Small intestine (tissue), 7 donors: ENCODE measurements at regions not wholly inside any gene's neighbourhood (a gene's known extent, or its start where the extent isn't known, plus 50 kb on each side); places are given as distances from the start of the nearest gene placed in this dataset.
A peak's percentile ranks its signal among the peaks of the same experiment; 100 is the strongest.

Experiments used
- DNase-seq, 2 donors: peaks; one replicate each; pipeline versions ENCODE4 v3.0.0 to v3.0.0-alpha.2; 2013
- FAIRE-seq: peaks from 2 replicates; lab custom pipeline; 2012; peaks lifted over from hg19 to GRCh38; lab: Jason Lieb, UNC
- H3K27ac ChIP-seq, 3 donors: one replicate each; pipeline ENCODE4 v1.5.1; 2013; ENCODE audit warnings: low read length in 2 of 3, mild to moderate bottlenecking in 2 of 3, control low read depth in 1 of 3, inconsistent platforms in 1 of 3, low read depth in 1 of 3, moderate library complexity in 1 of 3
- H3K27me3 ChIP-seq, 3 donors: one replicate each; pipeline ENCODE4 v1.6.1; 2013; ENCODE audit warnings: low read length in 3 of 3, inconsistent platforms in 1 of 3; ENCODE audit not compliant: control insufficient read depth in 3 of 3, insufficient read depth in 3 of 3
- H3K36me3 ChIP-seq, 3 donors: one replicate each; pipeline ENCODE4 v1.6.1; 2013; ENCODE audit warnings: low read length in 3 of 3, inconsistent platforms in 1 of 3, low read depth in 1 of 3, mild to moderate bottlenecking in 1 of 3, moderate library complexity in 1 of 3; ENCODE audit not compliant: control insufficient read depth in 3 of 3, insufficient read depth in 2 of 3
- H3K4me1 ChIP-seq, 3 donors: one replicate each; pipeline ENCODE4 v1.6.1; 2013; ENCODE audit warnings: low read length in 2 of 3, inconsistent platforms in 1 of 3, low read depth in 1 of 3, mild to moderate bottlenecking in 1 of 3, moderate library complexity in 1 of 3; ENCODE audit not compliant: control insufficient read depth in 3 of 3, insufficient read depth in 2 of 3
- H3K4me3 ChIP-seq, 3 donors: one replicate each; pipeline ENCODE4 v1.5.1; 2013; ENCODE audit warnings: low read length in 3 of 3, control low read depth in 1 of 3, inconsistent platforms in 1 of 3, low read depth in 1 of 3, mild to moderate bottlenecking in 1 of 3, moderate library complexity in 1 of 3
- H3K9me3 ChIP-seq, 2 donors: one replicate each; pipeline ENCODE4 v1.6.1; 2013; ENCODE audit warnings: low read depth in 1 of 2, low read length in 1 of 2; ENCODE audit not compliant: control insufficient read depth in 2 of 2, insufficient read depth in 1 of 2
- WGBS, 3 donors: extraction: QIAGEN DNeasy Blood & Tissue Kit; methylation state at CpG; one replicate each; pipeline ENCODE4 v1.1.7; 2013; 5-methylcytosine and 5-hydroxymethylcytosine counted together
- donor health status: healthy with polysubstance abuse.
- donor health status: control.
- donor health status: control.
- donor health status: Bipolar disorder and iron deficiency.
- donor health status: healthy.

- Histone ChIP-seq H3K27ac (peak overlapping the region in 1 of 3 donors; percentile 24), H3K9me3 (peaks cover 0 to 9% of the 10 kb centered on the region in 2 donors)
Observed at GRCh38 chr11:91796999-91797398, 427.6 kb upstream of the FAT3 start.

GRCh38 chr11:91795139-91795887 is 429.3 kb upstream of the FAT3 start:
- FAIRE-seq: no peak
- Histone ChIP-seq H3K27ac (no peak overlapping the region), H3K36me3 (no peaks in the 10 kb centered on the region), H3K9me3 (peaks cover 0 to 9% of the 10 kb centered on the region in 2 donors), H3K4me1 (no peaks in the 10 kb centered on the region), H3K27me3 (no peaks in the 10 kb centered on the region), H3K4me3 (no peak overlapping the region)
- no peak for DNase-seq
- WGBS, 3 donors: 31 to 54% (median 43%) methylated on average over 2 of the region's 2 CpGs

More at GRCh38 chr11:91796999-91797398, 427.6 kb upstream of the FAT3 start:
- Histone ChIP-seq H3K4me3 (no peak overlapping the region), H3K27me3 (no peaks in the 10 kb centered on the region), H3K4me1 (no peaks in the 10 kb centered on the region), H3K36me3 (no peaks in the 10 kb centered on the region)
- peak in 1 of 2 donors; percentile 50 for DNase-seq
- peak; percentile 62 for FAIRE-seq

- H3K27me3 ChIP-seq: no peaks in the 10 kb centered on the region
- no peak for FAIRE-seq
- no peak overlapping the region for H3K27ac ChIP-seq
- DNase-seq: peak in 1 of 2 donors; percentile 24
- H3K9me3 ChIP-seq: peaks cover 0 to 6% of the 10 kb centered on the region in 2 donors
- no peak overlapping the region for H3K4me3 ChIP-seq
- no peaks in the 10 kb centered on the region for H3K4me1 ChIP-seq
- WGBS, 3 donors: 16 to 54% (median 29%) methylated on average over 3 of the region's 3 CpGs
- H3K36me3 ChIP-seq: no peaks in the 10 kb centered on the region
Observed at GRCh38 chr11:91794146-91794545, 430.5 kb upstream of the FAT3 start.

- no peak for FAIRE-seq
- no peaks in the 10 kb centered on the region for H3K27me3 ChIP-seq
- no peak overlapping the region for H3K4me3 ChIP-seq
- WGBS, 3 donors: 75 to 89% (median 86%) methylated on average over 4 of the region's 4 CpGs
- no peaks in the 10 kb centered on the region for H3K9me3 ChIP-seq
- DNase-seq: no peak
- no peaks in the 10 kb centered on the region for H3K36me3 ChIP-seq
- no peaks in the 10 kb centered on the region for H3K4me1 ChIP-seq
- H3K27ac ChIP-seq: no peak overlapping the region
Observed at GRCh38 chr11:91792779-91793262, 431.8 kb upstream of the FAT3 start.

- H3K27me3 ChIP-seq: no peaks in the 10 kb centered on the region
- H3K4me3 ChIP-seq: no peak overlapping the region
- FAIRE-seq (no peak), DNase-seq (no peak)
- no peaks in the 10 kb centered on the region for H3K4me1 ChIP-seq
- H3K27ac ChIP-seq: no peak overlapping the region
- no peaks in the 10 kb centered on the region for H3K36me3 ChIP-seq
- no peaks in the 10 kb centered on the region for H3K9me3 ChIP-seq
- 56 to 69% (median 60%) methylated on average over 3 of the region's 3 CpGs for WGBS, 3 donors
Observed at GRCh38 chr11:91791171-91791468, 433.5 kb upstream of the FAT3 start.

GRCh38 chr11:91790346-91791170 is 434.1 kb upstream of the FAT3 start:
- Histone ChIP-seq H3K27me3 (no peaks in the 10 kb centered on the region), H3K4me1 (no peaks in the 10 kb centered on the region), H3K4me3 (no peak overlapping the region), H3K27ac (no peak overlapping the region), H3K36me3 (no peaks in the 10 kb centered on the region), H3K9me3 (no peaks in the 10 kb centered on the region)
- DNase-seq: no peak
- no peak for FAIRE-seq
- WGBS, 3 donors: 76 to 89% (median 88%) methylated on average over 6 of the region's 6 CpGs

- no peak for DNase-seq
- no peak for FAIRE-seq
- Histone ChIP-seq H3K36me3 (no peaks in the 10 kb centered on the region), H3K9me3 (no peaks in the 10 kb centered on the region), H3K4me1 (no peaks in the 10 kb centered on the region), H3K27ac (no peak overlapping the region), H3K27me3 (no peaks in the 10 kb centered on the region), H3K4me3 (no peak overlapping the region)
- WGBS, 3 donors: 88 to 91% (median 90%) methylated on average over 1 of the region's 1 CpG
Observed at GRCh38 chr11:91788764-91789163, 435.9 kb upstream of the FAT3 start.

- Histone ChIP-seq H3K9me3 (peaks cover 0 to 10% of the 10 kb centered on the region in 2 donors), H3K4me1 (no peaks in the 10 kb centered on the region), H3K27me3 (no peaks in the 10 kb centered on the region), H3K4me3 (no peak overlapping the region), H3K27ac (no peak overlapping the region), H3K36me3 (no peaks in the 10 kb centered on the region)
- WGBS, 3 donors: 62 to 71% (median 64%) methylated on average over 4 of the region's 4 CpGs
- FAIRE-seq: no peak
- no peak for DNase-seq
Observed at GRCh38 chr11:91786097-91786496, 438.5 kb upstream of the FAT3 start.
